B cell (primary cell): ENCODE measurements at regions not wholly inside any gene's neighbourhood (a gene's known extent, or its start where the extent isn't known, plus 50 kb on each side); places are given as distances from the start of the nearest gene placed in this dataset.

ENCODE experiments used
- ATAC-seq: fragments of 200-7000 bp; cut with Tn5 transposase; one replicate; pipeline ENCODE4 v1.10.0; 2021; ENCODE audit warnings: low read depth, mild to moderate bottlenecking, moderate number of reproducible peaks, moderate library complexity
- CTCF ChIA-PET: fragments of 350-600 bp; sonication (Branson Sonifier 250); formaldehyde crosslinking; loops from one replicate; lab custom pipeline; 2021; ENCODE audit warnings: antibody characterized with exemption, inconsistent platforms; lab: Charles Lee
- POLR2A ChIA-PET: fragments of 350-600 bp; sonication (Branson Sonifier 250); formaldehyde crosslinking; loops from one replicate; lab custom pipeline; 2021; ENCODE audit warnings: antibody characterized with exemption; lab: Charles Lee
- DNase-seq: peaks from one replicate; pipeline ENCODE4 v3.0.0; 2013
- H2AFZ ChIP-seq: 2 replicates; pipeline ENCODE4 v1.6.1; 2012; ENCODE audit warnings: mild to moderate bottlenecking, low read depth, low read length; ENCODE audit not compliant: insufficient read depth, poor library complexity, severe bottlenecking
- H3K27ac ChIP-seq, 2 donors: 1 replicate in 1 of 2; 2 replicates in 1 of 2; pipeline ENCODE4 v1.5.1; 2012 to 2013; ENCODE audit warnings: low read length in 2 of 2, mild to moderate bottlenecking in 2 of 2, moderate library complexity in 1 of 2
- H3K27me3 ChIP-seq, 4 experiments: fragments of 200-600 bp in 1 of 4; sonication (generic) in 1 of 4; replicated peaks in 1 of 4; 1 replicate in 2 of 4; 2 replicates in 2 of 4; pipeline versions ENCODE4 v1.6.1 to v1.7.0; 2013 to 2016; ENCODE audit warnings: low read length in 3 of 4, mild to moderate bottlenecking in 2 of 4, mixed read lengths in 1 of 4, moderate library complexity in 1 of 4; ENCODE audit not compliant: insufficient read depth in 4 of 4, control insufficient read depth in 3 of 4; ENCODE audit errors: control extremely low read depth in 1 of 4
- H3K36me3 ChIP-seq, 2 experiments: replicated peaks in 1 of 2; 1 replicate in 1 of 2; 2 replicates in 1 of 2; pipeline versions ENCODE4 v1.6.1 to v1.7.1; 2013; ENCODE audit warnings: low read length in 1 of 2; ENCODE audit not compliant: insufficient read depth in 2 of 2, control insufficient read depth in 1 of 2; ENCODE audit errors: control extremely low read depth in 1 of 2, extremely low read depth in 1 of 2
- H3K4me1 ChIP-seq, 2 donors: fragments of 200-600 bp in 1 of 2; sonication (generic) in 1 of 2; 1 replicate in 1 of 2; 2 replicates in 1 of 2; pipeline versions ENCODE4 v1.5.1 to v1.6.1; 2013 to 2017; ENCODE audit warnings: low read length in 2 of 2; ENCODE audit not compliant: control insufficient read depth in 2 of 2, insufficient read depth in 2 of 2
- H3K4me2 ChIP-seq: replicated peaks from 2 replicates; pipeline ENCODE3; 2012; ENCODE audit warnings: mild to moderate bottlenecking, low read depth, low read length; ENCODE audit not compliant: poor library complexity, severe bottlenecking
- H3K4me3 ChIP-seq, 5 experiments: fragments of 200-600 bp in 1 of 5; sonication (generic) in 1 of 5; 1 replicate in 3 of 5; 2 replicates in 2 of 5; pipeline versions ENCODE4 v1.5.1 to v1.7.0; 2011 to 2016; ENCODE audit warnings: low read length in 4 of 5, mild to moderate bottlenecking in 4 of 5, low read depth in 2 of 5, control low read depth in 1 of 5, moderate library complexity in 1 of 5; ENCODE audit not compliant: insufficient read depth in 1 of 5; ENCODE audit errors: control extremely low read depth in 1 of 5, extremely low read depth in 1 of 5
- H3K79me2 ChIP-seq: fragments of 200-600 bp; sonication (generic); one replicate; pipeline ENCODE4 v1.6.0; 2016; ENCODE audit warnings: low read length; ENCODE audit not compliant: control insufficient read depth, insufficient read depth
- H3K9ac ChIP-seq: fragments of 200-600 bp; sonication (generic); 2 replicates; pipeline ENCODE4 v1.6.1; 2017; ENCODE audit warnings: mild to moderate bottlenecking, low read length, moderate library complexity
- H3K9me3 ChIP-seq, 3 donors: one replicate each; pipeline versions ENCODE4 v1.6.1 to v1.7.1; 2013; ENCODE audit warnings: low read length in 2 of 3; ENCODE audit not compliant: control insufficient read depth in 2 of 3, insufficient read depth in 1 of 3; ENCODE audit errors: control extremely low read depth in 1 of 3
- H4K20me1 ChIP-seq: 2 replicates; pipeline ENCODE4 v1.6.0; 2012; ENCODE audit warnings: mild to moderate bottlenecking, low read length; ENCODE audit not compliant: insufficient read depth, control insufficient read depth, poor library complexity, severe bottlenecking
- H3K27ac Mint-ChIP-seq: one replicate; pipeline ENCODE4 v1.8.0; 2021; ENCODE audit warnings: mixed read lengths
- H3K27me3 Mint-ChIP-seq: one replicate; pipeline ENCODE4 v1.8.0; 2021; ENCODE audit warnings: mixed read lengths
- H3K4me1 Mint-ChIP-seq: one replicate; pipeline ENCODE4 v1.8.0; 2021; ENCODE audit warnings: mixed read lengths
- H3K4me3 Mint-ChIP-seq: one replicate; pipeline ENCODE4 v1.8.0; 2021; ENCODE audit warnings: mixed read lengths
- H3K9me3 Mint-ChIP-seq: one replicate; pipeline ENCODE4 v1.8.0; 2022; ENCODE audit warnings: mixed read lengths; ENCODE audit not compliant: insufficient read depth
- CTCF ChIP-seq: fragments of 200-600 bp; IDR thresholded peaks from one replicate; pipeline ENCODE4 v1.8.0; 2022; ENCODE audit warnings: antibody characterized with exemption, mild to moderate bottlenecking
- EZH2 ChIP-seq: IDR thresholded peaks from 2 replicates; pipeline ENCODE4 v1.6.1; 2012; ENCODE audit warnings: borderline replicate concordance, low read depth, mild to moderate bottlenecking, moderate library complexity, low read length; ENCODE audit not compliant: insufficient read depth, poor library complexity, severe bottlenecking
- WGBS: methylation state at CpG from one replicate; pipeline ENCODE4 v1.1.5; 2013; ENCODE audit warnings: missing lambda C conversion rate; ENCODE audit not compliant: insufficient coverage; 5-methylcytosine and 5-hydroxymethylcytosine counted together
- intact Hi-C: fragments of 100-400 bp; cut with micrococcal nuclease; formaldehyde crosslinking; loops from one replicate; pipeline ENCODE4 v1.10.0; 2022

DNA sequence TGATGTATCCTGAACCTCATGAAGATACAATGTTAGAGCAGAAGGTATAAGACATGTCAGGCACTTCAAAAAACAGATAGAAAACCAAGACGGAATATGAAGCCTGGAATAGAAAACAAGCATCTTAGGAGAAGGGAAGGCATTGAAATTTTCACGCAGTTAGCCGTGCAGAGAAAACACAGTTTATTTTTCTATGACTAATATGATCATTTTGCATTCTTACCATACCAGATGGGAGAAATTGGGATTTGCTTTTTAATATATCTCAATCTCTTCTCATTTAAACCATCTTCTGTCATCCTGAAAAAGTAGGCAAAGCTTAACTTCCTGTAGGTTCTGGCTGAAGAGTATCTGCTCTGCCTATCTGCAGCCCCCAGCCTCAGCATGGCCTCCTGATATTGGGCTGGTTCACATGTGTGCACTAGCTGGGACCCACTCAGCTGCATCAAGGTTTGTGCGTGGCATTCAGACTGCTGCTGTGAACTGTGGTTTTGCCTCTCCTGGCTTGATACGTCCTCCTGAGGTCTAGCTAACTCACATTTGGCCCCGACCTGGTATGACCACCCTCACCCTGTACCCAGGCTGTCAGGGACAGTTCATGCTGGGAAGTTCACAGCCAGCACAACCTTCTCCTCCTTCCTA is 392.5 kb upstream of the SASH1 start:
- DNase-seq: no peak
- H3K27me3 ChIP-seq: no peaks in the 10 kb centered on the region
- no peaks in the 10 kb centered on the region for H4K20me1 ChIP-seq
- ATAC-seq: no peak
- no peaks in the 10 kb centered on the region for H3K9me3 ChIP-seq
- H3K36me3 ChIP-seq: no peaks in the 10 kb centered on the region
- ChIA-PET POLR2A (no interaction called here), CTCF (no interaction called here)
- 66% methylated on average over 3 of the region's 6 CpGs for WGBS
- no peaks in the 10 kb centered on the region for H3K4me1 ChIP-seq
- H2AFZ ChIP-seq: no peak overlapping the region
- H3K27ac ChIP-seq: no peak overlapping the region
- H3K4me2 ChIP-seq: no peak overlapping the region
- peaks cover 3% of the 10 kb centered on the region for H3K9me3 Mint-ChIP-seq
- no peak overlapping the region for H3K4me3 Mint-ChIP-seq
- TF ChIP-seq CTCF (no peak), EZH2 (no peak)
- H3K4me3 ChIP-seq: no peak overlapping the region
- no peak overlapping the region for H3K27ac Mint-ChIP-seq
- H3K27me3 Mint-ChIP-seq: no peaks in the 10 kb centered on the region
- H3K4me1 Mint-ChIP-seq: no peaks in the 10 kb centered on the region
- intact Hi-C loops: no loop called here
- H3K9ac ChIP-seq: no peak overlapping the region
- H3K79me2 ChIP-seq: no peaks in the 10 kb centered on the region

DNA sequence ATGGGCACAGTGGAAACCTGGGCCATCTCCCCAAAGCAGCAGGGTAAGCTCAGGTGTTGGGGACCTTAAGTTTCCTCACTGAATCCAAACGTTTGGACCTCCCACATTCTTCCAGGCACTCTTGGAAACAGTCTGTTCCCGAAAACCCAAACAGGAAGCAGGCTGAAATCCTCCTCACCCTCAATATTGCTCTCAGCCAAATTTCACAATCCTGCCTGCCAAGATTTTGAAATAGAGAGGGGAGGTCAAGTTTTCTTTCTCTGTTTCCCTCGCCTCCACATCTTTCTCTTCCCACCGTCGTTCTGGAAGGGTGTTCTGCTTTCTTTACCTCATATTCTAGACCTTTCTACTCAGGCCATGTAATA is 392.0 kb upstream of the SASH1 start:
- TF ChIP-seq CTCF: no peak
- TF ChIP-seq EZH2: no peak
- H3K4me2 ChIP-seq: no peak overlapping the region
- ATAC-seq: no peak
- H3K36me3 ChIP-seq: no peaks in the 10 kb centered on the region
- no peak overlapping the region for H3K4me3 Mint-ChIP-seq
- no peak overlapping the region for H3K27ac ChIP-seq
- no peaks in the 10 kb centered on the region for H4K20me1 ChIP-seq
- H3K4me3 ChIP-seq: no peak overlapping the region
- no peaks in the 10 kb centered on the region for H3K27me3 ChIP-seq
- H3K9me3 ChIP-seq: no peaks in the 10 kb centered on the region
- intact Hi-C loops: no loop called here
- no peaks in the 10 kb centered on the region for H3K79me2 ChIP-seq
- H3K27me3 Mint-ChIP-seq: no peaks in the 10 kb centered on the region
- no peak overlapping the region for H3K27ac Mint-ChIP-seq
- H3K9me3 Mint-ChIP-seq: peaks cover under 1% of the 10 kb centered on the region
- H2AFZ ChIP-seq: no peak overlapping the region
- H3K9ac ChIP-seq: no peak overlapping the region
- CTCF ChIA-PET: no interaction called here
- POLR2A ChIA-PET: no interaction called here
- 67% methylated on average over 2 of the region's 5 CpGs for WGBS
- H3K4me1 Mint-ChIP-seq: no peaks in the 10 kb centered on the region
- no peaks in the 10 kb centered on the region for H3K4me1 ChIP-seq
- no peak for DNase-seq
